HG02870 (cell line): ENCODE measurements at regions not wholly inside any gene's neighbourhood (a gene's known extent, or its start where the extent isn't known, plus 50 kb on each side); places are given as distances from the start of the nearest gene placed in this dataset.

Experiments
- ATAC-seq: cut with Tn5 transposase; IDR thresholded peaks from one replicate; pipeline ENCODE4 v1.9.1; 2021; ENCODE audit warnings: mild to moderate bottlenecking, moderate library complexity; ENCODE audit not compliant: unreplicated experiment

DNA sequence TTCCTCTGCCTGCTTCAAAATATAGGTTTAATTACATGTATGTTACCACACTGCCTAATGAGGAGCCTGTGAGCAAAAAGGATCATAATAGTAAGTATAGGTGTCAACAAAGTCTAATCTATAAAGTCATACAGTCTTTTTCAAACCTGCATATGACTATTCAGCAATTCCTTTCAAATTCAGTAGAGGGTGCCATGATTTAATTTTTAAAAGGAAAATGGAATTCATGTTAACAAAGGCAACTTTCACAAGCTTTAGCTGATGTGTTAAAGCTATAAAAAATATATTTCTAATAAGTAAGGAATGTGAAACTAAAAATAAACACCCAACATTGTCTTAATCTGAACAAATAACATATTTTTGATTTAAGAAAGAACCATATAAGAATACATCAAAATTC lies 52.1 kb downstream of the MPP7 start:
- ATAC-seq: no peak

DNA sequence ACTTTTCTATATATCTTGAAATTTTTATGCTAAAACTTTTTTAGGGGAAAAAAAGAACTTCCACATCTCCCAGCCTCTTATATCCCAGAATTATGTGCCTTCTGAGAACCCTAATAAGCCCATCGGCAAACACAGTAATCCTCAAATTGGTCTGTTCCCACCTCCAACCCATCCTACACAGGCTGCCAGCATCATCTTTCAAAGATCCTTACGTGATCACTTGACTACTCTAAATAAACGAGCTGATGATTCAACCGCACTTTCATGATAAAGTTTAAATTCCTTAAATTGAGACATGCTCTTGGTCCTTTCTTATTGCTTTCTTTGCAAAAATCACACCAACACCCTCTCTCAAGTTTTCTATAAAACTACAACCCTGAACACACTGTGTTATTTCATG lies 52.5 kb downstream of the MPP7 start:
- no peak for ATAC-seq

DNA sequence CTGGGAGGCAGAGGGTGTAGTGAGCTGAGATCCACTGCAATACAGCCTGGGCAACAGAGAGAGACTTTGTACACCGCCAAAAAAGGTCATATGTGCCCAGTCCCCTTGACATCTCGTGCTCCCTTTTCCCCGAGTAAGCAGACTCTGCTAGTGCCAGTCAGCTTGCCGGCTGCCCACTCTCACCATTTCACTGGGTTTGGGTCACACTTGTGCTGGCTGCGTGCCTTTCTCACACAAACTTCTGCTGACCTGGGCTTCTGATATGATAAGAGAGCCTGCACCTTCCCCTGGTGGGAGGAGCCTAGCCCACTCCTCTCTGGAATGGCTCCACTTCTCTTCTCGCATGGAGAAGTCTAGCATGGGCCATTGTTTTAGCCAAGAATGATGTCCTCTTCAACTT lies 53.4 kb downstream of the MPP7 start:
- no peak for ATAC-seq

DNA sequence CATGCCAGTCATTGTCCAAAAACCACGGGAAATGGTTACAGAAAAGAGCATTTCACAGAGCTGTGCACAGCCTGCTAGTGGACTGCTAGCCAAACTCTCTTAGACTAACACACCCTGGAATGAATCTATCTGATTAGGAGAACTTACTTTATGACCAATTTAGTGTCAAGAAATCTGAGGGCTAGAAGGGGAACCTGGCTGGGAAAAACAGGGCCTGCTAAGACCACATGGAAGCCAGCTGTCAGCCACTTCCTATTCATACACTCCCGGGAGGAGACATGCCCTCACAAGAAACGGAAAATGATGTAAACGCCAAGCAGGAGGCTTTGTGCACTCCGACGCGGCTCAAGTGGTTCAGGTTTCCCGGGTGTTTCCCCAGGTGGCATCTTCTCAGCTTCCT lies 54.8 kb downstream of the MPP7 start:
- ATAC-seq: no peak

DNA sequence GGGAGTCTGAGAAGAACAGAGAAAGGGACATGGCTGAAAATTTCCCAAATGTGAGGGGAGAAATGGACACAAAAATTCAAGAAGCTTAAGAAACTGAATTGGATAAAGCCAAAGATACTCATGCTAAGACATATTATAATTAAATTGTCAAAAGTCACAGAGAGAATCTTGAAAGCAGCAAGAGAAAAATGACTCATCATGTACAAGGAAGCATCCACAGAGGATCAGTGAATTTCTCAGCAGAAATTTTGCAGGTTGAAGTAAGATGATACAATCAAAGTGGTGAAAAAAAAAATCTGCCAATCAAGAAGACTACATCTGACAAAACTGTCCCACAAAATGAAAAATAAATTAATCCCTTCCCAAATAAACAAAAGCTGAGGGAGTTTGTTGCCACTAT lies 56.8 kb downstream of the MPP7 start:
- ATAC-seq: no peak

DNA sequence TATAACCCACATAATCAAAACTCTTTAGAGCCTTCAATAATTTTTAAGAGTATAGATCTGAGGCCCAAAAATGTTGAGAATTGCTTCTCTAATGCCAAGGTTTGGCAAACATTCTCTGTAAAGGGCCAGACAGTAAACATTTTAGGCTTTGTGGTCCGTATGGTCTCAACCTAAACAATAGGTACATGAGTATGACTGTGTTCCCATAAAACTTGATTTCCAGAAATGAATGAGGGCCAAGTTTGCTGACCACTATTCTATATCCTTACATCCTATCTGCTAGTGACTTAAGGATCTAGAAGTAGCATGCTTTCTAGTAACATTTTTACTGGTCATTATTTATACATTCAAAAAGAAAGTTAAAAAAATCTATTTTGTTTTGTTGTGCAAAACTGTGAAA lies 58.9 kb downstream of the MPP7 start:
- ATAC-seq: no peak

DNA sequence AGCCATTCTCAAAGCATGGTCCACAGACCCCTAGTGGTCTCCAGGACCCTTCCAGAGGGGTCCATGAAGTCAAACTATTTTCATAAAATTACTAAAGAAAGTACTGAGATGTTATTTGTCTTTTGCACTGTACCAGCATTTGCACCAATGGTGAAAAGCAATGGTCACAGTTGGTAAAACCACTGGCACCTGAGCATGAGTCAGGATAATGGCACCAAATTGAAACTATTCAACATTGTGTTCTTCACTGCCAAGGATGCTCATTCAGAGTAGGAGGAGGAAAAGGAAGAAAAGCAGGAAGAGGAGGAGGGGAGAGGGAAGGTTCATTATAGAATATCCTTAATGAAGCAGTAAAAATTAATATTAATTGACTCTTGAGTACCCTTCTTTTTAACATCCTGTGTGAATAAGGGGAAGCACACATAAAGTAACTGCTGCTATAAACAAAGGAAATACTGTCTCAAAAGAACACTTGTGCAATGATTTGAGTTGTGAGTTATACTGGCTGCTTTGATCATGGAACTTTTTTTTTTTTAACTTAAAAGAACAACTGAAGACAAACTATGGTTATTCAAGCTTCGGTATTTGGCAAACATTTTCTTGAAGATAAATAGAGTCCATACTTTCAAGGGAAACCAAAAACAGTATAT lies 60.2 kb downstream of the MPP7 start:
- no peak for ATAC-seq

DNA sequence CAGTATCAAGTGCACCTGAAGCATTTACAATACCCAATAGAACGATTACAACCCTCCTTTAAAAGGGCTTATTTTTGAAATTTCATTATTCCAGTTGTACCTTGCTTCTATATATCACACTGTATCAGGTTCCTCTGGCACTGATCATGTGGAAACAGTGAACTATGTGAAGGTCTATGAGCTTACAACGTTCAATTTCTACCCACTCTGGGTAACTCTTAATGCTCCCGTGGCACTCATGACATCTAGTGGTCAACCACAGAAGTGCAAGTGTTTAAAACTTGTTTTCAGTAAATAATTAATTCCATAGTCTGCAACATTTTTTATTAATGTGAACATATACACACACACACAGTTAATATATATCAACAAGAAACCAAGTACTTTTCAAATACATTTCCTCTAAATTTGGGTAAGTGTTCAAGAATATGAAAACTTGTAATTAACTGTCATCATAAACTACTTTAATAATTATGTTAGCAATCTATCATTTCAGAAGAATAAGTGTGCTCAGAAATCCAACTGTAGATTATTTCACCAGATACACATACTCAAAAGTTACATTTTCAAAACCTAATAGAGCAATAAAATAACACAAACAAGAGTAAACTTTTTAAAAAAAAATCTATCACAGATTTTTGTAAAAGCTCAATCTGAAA lies 61.0 kb downstream of the MPP7 start:
- no peak for ATAC-seq

DNA sequence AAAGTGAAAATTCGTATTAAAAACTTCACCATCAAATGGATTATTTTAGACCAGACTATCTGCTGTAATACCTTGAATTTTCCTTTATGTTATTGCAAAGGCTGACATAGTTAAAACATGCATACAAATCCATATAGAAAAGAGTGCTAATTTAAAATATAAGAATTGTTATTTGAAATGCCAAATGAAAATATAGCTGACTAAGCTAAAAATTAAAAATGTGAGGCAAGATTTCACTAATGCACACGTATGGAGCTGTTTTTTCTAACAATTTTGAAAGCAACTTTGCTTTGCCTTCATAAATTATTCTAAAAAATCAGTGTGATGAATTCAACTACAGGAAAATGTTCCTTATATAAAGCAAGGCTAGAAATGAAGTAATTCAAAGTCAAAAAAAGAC lies 62.5 kb downstream of the MPP7 start:
- no peak for ATAC-seq

DNA sequence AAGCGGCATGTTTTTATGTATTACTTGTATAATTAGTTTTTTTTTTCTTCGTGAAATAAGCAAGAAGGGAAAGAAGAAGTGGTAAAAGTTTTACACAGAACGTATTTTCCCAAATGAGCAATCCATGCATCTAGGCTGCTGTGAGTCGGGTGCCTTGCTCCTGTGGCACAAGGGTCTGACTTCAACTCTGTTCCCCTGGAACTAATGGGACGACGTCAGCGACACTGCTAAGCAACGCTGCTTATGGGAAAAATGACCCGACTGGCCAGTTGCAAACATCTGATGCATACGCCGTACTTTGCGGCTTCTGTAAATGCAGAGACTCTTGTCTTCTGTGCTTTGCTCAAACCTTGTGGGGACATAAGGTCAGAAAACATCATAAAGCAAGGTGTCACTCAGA lies 66.3 kb downstream of the MPP7 start:
- no peak for ATAC-seq

DNA sequence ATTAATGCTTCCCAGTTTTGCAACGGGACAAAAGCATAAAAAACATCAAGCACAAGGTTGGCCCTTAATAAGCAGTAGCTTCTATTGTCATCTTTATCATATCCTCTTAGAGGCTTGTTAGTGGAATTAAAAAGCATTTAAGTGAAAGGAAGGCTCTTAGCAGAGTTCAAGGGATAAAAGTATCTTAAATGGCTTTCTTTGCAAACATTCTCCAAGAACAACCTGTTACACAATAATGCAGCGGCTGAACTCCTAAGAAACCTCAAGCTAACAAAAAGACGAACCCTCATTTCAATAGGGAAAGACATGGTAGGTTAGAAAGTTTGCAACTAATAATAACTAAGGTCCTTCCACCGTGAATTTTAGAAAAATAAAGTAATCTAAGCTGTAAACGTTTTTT lies 82.1 kb downstream of the MPP7 start:
- ATAC-seq: no peak

DNA sequence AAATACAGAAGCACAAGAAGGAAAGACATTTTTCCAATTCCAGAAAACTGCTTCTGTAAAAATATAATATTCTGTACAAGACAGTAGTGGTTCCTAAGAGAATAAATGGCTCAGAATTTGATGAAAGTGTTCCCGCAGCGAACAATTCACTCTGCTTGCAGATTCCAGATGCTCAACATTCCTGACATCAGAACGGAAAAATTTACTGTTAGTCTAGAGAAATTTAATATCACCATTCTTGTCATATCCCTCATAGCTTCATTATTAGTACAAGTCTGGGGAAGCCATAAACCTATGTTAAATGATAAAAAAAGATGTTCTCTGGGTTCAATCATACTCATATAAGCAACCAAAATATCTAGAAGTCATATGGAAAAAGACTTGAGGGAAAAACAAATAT lies 83.6 kb downstream of the MPP7 start:
- no peak for ATAC-seq

DNA sequence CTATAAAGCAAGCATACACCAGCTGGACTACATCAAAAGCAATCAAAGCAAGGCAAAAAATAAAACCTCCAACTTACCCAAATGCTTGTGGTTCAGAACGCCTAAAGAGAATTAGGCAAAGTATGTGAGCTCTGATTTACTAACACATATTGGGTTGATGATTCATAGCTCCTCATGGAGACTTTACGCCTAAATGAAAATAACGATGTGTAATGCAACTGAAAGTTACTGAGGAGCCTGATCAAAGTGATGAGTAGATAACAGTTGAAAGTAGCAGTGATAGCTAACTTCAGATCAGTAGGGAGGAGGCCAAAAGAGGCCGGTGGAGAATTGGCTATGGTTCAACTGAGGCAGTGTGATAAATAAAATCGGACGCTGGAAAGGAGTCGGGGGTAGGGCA lies 85.0 kb downstream of the MPP7 start:
- no peak for ATAC-seq

DNA sequence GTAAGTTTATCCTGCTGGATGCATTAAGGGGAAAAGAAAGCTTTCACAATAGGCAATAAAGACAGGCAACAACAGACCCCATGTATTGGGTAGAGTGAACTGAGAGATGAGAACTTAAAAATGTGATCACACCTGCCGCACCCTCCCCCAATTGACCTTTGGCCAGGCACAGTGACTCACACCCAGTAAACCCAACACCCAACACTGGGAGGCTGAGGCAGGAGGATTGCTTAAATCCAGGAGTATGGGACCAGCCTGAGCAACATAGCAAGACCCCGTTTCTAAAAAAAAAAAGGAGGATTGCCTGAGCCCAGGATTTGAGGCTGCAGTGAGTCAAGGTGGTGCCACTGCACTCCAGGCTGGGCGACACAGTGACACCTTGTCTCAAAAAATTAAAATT lies 86.9 kb downstream of the MPP7 start:
- no peak for ATAC-seq

DNA sequence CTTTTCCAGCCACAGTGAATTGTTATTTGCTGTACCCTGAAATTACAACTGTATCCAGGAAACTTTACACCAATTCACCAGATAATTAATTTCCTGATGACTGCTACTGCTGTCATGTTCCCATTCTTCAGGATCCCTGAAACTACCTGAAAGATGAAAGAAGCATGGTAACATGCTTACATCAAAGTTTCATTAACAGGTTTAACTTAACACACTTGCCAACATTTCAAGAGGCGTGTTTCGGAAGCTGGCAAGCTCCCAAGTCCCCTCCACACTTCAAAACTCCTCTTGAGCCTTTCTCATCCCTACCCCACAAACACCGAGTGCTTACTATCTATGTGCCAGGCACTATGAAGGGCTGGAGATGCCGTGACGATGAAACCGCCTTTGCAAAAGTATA lies 88.6 kb downstream of the MPP7 start:
- no peak for ATAC-seq

DNA sequence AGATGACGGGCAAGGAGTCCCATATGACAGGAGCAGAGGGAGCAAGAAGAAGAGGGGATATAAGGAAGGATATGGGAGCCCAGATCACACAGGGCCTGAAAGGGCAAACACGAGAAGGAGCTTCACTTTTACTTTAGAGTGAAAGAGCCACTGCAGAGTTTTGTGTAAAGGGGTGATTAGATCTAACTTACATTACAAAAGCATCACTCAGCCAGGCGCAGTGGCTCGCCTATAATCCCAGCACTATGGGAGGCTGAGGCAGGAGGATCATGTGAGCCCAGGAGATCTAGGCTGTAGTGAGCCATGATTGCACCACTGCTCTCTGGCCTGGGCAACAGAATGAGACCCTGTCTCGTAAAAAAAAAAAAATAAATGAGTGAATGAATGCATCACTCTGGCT lies 91.1 kb downstream of the MPP7 start:
- no peak for ATAC-seq

DNA sequence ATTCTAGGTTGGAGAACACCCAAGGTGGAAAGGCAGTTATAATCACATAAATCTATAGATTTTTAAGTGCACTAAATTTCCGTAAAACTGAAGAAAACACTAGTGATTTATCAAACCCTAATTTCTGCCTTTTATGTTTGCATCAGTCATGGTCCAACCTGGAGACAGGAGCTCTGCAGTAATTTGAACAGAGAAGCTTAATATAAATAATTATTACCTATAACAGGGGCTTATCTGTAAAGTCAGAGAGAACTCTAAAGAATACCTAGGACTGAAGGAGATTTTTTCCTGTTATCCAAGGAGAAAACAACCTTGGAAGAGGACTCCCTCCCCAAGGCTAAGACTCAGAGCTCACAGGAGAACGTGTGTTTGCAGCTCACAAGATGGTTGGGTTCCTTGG lies 95.1 kb downstream of the MPP7 start:
- no peak for ATAC-seq

DNA sequence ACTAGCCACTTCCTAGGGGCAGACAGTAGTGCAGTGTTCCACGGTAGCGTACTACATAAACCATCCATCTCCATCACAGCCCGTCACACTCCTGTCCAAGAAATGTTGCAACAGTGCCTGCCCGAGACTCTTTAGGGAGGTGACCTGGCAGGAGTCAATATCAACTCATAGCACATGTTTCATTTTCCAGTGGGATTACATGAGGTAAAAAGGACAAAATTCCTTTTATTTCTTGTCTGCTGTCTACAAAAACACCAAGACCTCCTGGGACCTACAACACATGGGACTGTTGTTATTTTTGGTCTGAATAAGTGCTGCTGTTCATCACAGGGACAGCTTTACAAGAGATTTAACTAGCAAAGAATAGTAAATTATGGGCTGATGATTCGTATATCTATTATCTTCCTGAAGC lies 99.9 kb downstream of the MPP7 start:
- ATAC-seq: no peak

DNA sequence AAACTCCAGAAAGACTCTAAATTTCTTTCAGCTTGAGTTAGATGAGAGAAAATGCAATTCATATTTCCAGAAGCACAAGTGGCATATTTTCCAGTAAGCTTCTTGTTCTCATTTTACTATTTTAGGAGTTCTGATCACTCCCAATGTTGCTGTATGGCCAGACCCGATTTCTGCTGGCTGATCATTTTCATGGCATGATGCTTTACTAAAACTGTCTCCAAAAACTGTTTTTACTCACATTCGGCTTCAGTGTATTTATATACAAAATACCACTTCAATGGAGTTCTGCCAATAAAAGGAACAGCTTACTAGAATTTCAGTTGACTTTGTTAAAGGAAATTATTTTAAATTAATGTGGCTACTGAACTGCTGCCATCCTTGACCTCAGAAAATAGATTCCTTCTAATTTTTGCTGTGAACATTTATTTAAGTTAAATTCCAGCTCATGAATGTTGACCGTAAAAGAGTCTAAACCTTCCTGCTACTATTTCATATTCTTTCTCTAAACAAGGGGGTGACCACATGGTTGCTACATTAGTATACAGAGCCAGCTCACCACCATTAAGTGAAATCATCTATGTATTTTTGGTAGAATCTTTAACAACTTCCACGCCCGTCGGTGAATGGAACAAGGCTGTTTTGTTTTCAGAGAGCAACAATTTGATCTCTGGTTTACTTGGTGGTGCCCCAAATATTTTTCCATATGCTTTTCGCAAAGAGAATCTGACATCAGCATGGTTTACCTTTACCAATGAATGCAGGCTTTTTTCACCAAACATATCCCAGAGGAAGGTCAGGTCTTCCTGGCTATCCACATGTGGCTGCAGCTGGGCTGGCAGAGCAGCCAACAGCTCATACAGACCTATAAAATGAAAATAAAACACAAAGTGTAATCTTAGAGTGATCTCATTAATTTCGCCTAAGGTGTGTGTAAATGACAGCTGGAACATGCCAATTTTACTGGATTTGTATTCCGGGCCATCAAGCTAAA lies 101.2 kb downstream of the MPP7 start:
- no peak for ATAC-seq

DNA sequence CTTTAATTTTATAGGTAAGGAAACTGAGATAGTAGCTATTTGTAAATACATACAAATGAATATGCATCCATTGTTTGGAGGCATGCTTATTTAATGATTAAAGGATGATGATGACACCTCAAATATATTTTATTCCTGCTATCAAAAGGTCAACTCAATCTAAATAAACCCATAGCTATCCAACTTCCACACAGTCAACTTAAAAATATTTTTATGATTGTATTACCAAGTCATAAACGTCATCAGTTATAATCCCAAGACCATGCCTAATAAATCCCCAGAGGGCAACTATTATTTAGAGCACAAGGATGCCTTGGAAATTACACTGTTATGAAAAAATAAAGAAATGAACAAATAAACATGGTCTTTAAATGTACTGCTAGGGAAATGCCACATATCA lies 102.1 kb downstream of the MPP7 start:
- no peak for ATAC-seq

DNA sequence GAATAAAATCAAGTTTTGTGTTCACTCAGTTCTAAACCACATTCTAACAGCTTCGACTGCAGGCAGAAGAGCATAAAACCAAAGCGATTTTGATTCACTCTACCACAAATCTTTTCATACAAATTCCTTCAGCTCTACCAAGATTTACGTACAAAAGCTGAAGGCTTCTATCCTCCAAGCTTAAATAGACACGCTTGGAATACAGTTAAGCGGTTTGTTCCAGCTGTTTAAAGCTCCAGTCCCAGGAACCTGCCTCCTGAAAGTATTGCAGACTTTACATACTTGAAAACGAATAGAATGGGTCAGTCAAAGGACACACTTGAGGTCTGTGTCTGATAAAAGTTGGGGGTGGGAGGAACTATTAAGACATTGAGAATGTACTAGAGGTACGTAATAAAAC lies 102.9 kb downstream of the MPP7 start:
- no peak for ATAC-seq

DNA sequence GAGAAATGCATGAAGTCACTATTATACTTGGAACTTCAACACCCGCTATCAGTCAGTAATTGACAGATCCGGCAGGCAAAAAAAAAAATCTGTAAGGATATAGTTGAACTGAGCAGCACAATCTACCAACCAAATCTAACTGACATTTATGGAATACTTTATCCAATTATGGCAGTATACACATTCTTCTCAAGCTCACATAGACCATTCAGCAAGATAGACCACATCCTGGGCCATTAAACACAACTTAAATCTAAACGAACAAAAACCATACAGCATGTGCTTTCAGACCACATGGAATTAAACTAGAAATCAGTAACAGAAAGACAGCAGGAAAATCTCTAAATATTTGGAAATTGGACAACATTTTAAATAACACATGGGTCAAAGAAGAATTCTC lies 112.7 kb downstream of the MPP7 start:
- no peak for ATAC-seq
